HEK293T (cell line): ENCODE measurements at regions not wholly inside any gene's neighbourhood (a gene's known extent, or its start where the extent isn't known, plus 50 kb on each side); places are given as distances from the start of the nearest gene placed in this dataset.
A peak's percentile ranks its signal among the peaks of the same experiment; 100 is the strongest.

Experiments used
- CTCF ChIA-PET: fragments of 350-600 bp; formaldehyde crosslinking; extraction: SDS; loops from one replicate; lab custom pipeline; 2021; ENCODE audit warnings: antibody characterized with exemption, inconsistent platforms; lab: Yijun Ruan, JAX
- POLR2A ChIA-PET: fragments of 350-600 bp; formaldehyde crosslinking; extraction: SDS; loops from one replicate; lab custom pipeline; 2020; ENCODE audit warnings: antibody characterized with exemption, inconsistent platforms; lab: Yijun Ruan, JAX
- DNase-seq: peaks from one replicate; pipeline ENCODE4 v3.0.0; 2012; ENCODE audit warnings: mixed read lengths; ENCODE audit errors: extremely low spot score
- ARNT ChIP-seq: fragments of 450-650 bp; IDR thresholded peaks from 2 replicates; pipeline ENCODE4 v1.6.1; 2017; ENCODE audit warnings: mild to moderate bottlenecking
- BHLHE40 ChIP-seq: fragments of 450-650 bp; IDR thresholded peaks from 2 replicates; pipeline ENCODE4 v1.6.1; 2016; ENCODE audit warnings: mild to moderate bottlenecking, moderate library complexity, borderline replicate concordance
- CTBP1 ChIP-seq: fragments of 450-650 bp; IDR thresholded peaks from 2 replicates; pipeline ENCODE4 v1.6.1; 2016; ENCODE audit warnings: borderline replicate concordance
- ELF4 ChIP-seq: fragments of 450-650 bp; IDR thresholded peaks from 2 replicates; pipeline ENCODE4 v1.6.1; 2017; ENCODE audit warnings: antibody characterized with exemption
- FOXA1 ChIP-seq: fragments of 450-650 bp; IDR thresholded peaks from 2 replicates; pipeline ENCODE4 v1.6.1; 2016; ENCODE audit warnings: mild to moderate bottlenecking
- FOXK2 ChIP-seq: fragments of 450-650 bp; IDR thresholded peaks from 2 replicates; pipeline ENCODE4 v1.6.1; 2016; ENCODE audit warnings: mild to moderate bottlenecking
- FOXM1 ChIP-seq: fragments of 450-650 bp; IDR thresholded peaks from 2 replicates; pipeline ENCODE4 v1.6.1; 2017; ENCODE audit warnings: mild to moderate bottlenecking, borderline replicate concordance
- HDGF ChIP-seq: fragments of 450-650 bp; IDR thresholded peaks from 2 replicates; pipeline ENCODE4 v1.6.1; 2017; ENCODE audit warnings: antibody characterized with exemption, borderline replicate concordance
- L3MBTL2 ChIP-seq: fragments of 450-650 bp; conservative IDR thresholded peaks from 2 replicates; pipeline ENCODE4 v1.6.1; 2016; ENCODE audit warnings: mild to moderate bottlenecking
- LEF1 ChIP-seq: fragments of 450-650 bp; IDR thresholded peaks from 2 replicates; pipeline ENCODE4 v1.6.1; 2017; ENCODE audit warnings: mild to moderate bottlenecking, borderline replicate concordance
- NFRKB ChIP-seq: fragments of 450-650 bp; IDR thresholded peaks from 2 replicates; pipeline ENCODE4 v1.6.1; 2016; ENCODE audit warnings: mild to moderate bottlenecking, moderate library complexity
- PKNOX1 ChIP-seq: fragments of 450-650 bp; IDR thresholded peaks from 2 replicates; pipeline ENCODE4 v1.6.1; 2016
- SP1 ChIP-seq: fragments of 450-650 bp; IDR thresholded peaks from 2 replicates; pipeline ENCODE4 v1.6.1; 2017
- SUZ12 ChIP-seq: fragments of 450-650 bp; IDR thresholded peaks from 2 replicates; pipeline ENCODE4 v1.6.1; 2016; ENCODE audit warnings: mild to moderate bottlenecking
- TARDBP ChIP-seq: fragments of 450-650 bp; IDR thresholded peaks from 2 replicates; pipeline ENCODE4 v1.6.1; 2016
- ZNF384 ChIP-seq: fragments of 450-650 bp; IDR thresholded peaks from 2 replicates; pipeline ENCODE4 v1.6.1; 2016

- no peak for DNase-seq
- no peak for TF ChIP-seq SUZ12
- no peak for TF ChIP-seq ELF4
- TF ChIP-seq BHLHE40 = no peak
- no peak for TF ChIP-seq FOXK2
- TF ChIP-seq ARNT = no peak
- TF ChIP-seq NFRKB = no peak
- no peak for TF ChIP-seq ZNF384
- CTCF ChIA-PET = interaction anchor here (1.0 kb wide), 1 partner anchor 9 kb away, joined by 6 read pairs; no protein-coding TSS in a partner anchor
- POLR2A ChIA-PET = no interaction called here
These were observed 293.1 kb downstream of the LMX1A start for GRCh38 chr1:165063181-165063965.

DNA sequence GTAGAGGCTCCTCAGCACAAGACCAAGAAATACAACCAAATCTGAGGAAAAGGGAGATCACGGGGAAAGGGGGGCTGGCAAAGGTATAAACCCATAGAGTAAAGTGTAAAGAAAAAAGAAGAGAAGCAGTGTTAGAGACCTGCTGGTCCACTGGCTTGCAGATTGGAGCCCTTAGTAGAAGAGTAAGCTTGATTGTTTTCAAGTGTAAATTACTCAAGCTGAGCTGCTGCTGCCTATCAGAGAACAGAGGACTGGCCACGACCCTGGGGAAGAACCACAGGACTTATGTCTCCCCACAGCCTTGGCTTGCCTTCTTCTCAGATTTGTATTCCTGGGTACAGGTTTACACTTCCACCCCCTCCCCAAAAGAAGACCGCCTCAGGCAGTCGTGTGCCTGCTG, 294.2 kb downstream of the LMX1A start:
- POLR2A ChIA-PET = no interaction called here
- no peak for DNase-seq
- CTCF ChIA-PET = no interaction called here
- no peak for TF ChIP-seq HDGF
- TF ChIP-seq NFRKB = no peak
- no peak for TF ChIP-seq SP1
- TF ChIP-seq LEF1 = no peak
- TF ChIP-seq ARNT = no peak
- TF ChIP-seq TARDBP = no peak
- TF ChIP-seq BHLHE40 = no peak
- no peak for TF ChIP-seq ELF4
- TF ChIP-seq FOXM1 = no peak
- no peak for TF ChIP-seq SUZ12
- no peak for TF ChIP-seq FOXA1
- TF ChIP-seq PKNOX1 = no peak
- TF ChIP-seq L3MBTL2 = no peak
- no peak for TF ChIP-seq FOXK2
- TF ChIP-seq ZNF384 = no peak
- TF ChIP-seq CTBP1 = no peak

GRCh38 chr1:165060285-165060793, 296.2 kb downstream of the LMX1A start:
- POLR2A ChIA-PET = no interaction called here
- TF ChIP-seq BHLHE40 (no peak), LEF1 (no peak), FOXM1 (no peak), TARDBP (no peak), ELF4 (no peak), NFRKB (no peak), L3MBTL2 (no peak), SUZ12 (no peak), HDGF (no peak), SP1 (no peak), ARNT (no peak), FOXA1 (no peak), PKNOX1 (no peak), FOXK2 (no peak), ZNF384 (no peak), CTBP1 (no peak)
- DNase-seq = no peak
- CTCF ChIA-PET = no interaction called here

- TF ChIP-seq SUZ12 (no peak), ELF4 (no peak), FOXA1 (no peak), ZNF384 (no peak), BHLHE40 (no peak), FOXM1 (no peak), LEF1 (no peak), FOXK2 (no peak), NFRKB (no peak), ARNT (no peak), TARDBP (no peak), L3MBTL2 (no peak), SP1 (no peak), PKNOX1 (no peak), CTBP1 (no peak), HDGF (no peak)
- no peak for DNase-seq
- CTCF ChIA-PET = no interaction called here
- POLR2A ChIA-PET = no interaction called here
These were observed 298.6 kb downstream of the LMX1A start for GRCh38 chr1:165057956-165058355.

DNA sequence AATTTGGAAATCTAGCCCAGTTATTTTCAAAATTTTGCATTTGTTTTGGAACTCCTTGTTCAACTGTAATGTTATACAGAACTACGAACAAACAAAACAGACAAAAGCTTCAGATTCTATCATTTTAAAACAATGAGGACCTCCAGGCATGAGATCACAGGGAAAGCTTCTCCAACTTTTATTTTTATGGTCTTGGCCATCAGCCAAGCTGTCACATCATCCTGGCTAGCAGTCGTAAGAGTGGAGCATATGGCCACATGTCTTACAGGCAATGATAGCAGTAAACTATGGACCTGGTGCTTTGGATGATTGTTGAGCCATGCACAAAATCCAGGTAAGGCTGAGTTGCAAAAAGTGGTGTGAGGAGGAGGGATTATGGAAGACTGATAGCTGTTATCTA, 299.6 kb downstream of the LMX1A start:
- peak; percentile 25 for DNase-seq
- TF ChIP-seq HDGF (no peak), TARDBP (no peak), LEF1 (no peak), PKNOX1 (peak; percentile 67), L3MBTL2 (0 out of 2 replicates have a peak, but pooled peaks have one; percentile 14), FOXK2 (no peak), NFRKB (no peak), FOXA1 (no peak), BHLHE40 (no peak), ELF4 (no peak), CTBP1 (no peak), ARNT (no peak), FOXM1 (no peak), SUZ12 (no peak)
- POLR2A ChIA-PET = no interaction called here
- CTCF ChIA-PET = no interaction called here
